ENCODE measurements at regions not wholly inside any gene's neighbourhood (a gene's known extent, or its start where the extent isn't known, plus 50 kb on each side); places are given as distances from the start of the nearest gene placed in this dataset.

DNA sequence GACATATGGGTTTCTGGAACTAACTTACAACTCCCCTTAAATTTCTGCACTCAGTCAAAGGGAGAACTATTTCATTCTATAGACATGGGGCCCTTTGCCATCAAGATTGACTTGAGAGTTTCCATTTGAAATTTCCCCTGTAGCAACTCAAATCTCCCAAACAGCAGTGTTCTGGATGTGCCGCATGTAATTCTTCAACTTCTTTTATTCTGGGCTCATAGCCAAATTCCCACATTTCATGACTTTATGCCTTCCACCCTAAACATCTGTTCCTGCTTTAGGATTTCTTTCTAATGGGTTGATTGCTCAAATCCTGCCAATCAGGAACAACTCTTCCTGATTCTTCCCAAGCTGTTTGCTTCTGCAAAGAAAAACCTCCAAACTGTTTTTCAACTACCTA, 336.0 kb downstream of the TBC1D4 start:
- no peak for TF ChIP-seq TAF1 (IDR thresholded peaks at IDR 0.05; ENCODE audit: low read depth)
- no peak for TF ChIP-seq TEAD4 (IDR thresholded peaks at IDR 0.05)
- TF ChIP-seq FOXM1 (IDR thresholded peaks at IDR 0.05; ENCODE audit: borderline replicate concordance, low read depth), result no peak
- no peak for TF ChIP-seq ZBTB7A (IDR thresholded peaks at IDR 0.05; ENCODE audit: low read depth)
- no peak for TF ChIP-seq RAD21 (IDR thresholded peaks at IDR 0.05; ENCODE audit: low read depth)
- no peak for TF ChIP-seq EP300 (IDR thresholded peaks at IDR 0.05; ENCODE audit: borderline replicate concordance)
- TF ChIP-seq CEBPB (IDR thresholded peaks at IDR 0.05), result no peak
- TF ChIP-seq NFIC (IDR thresholded peaks at IDR 0.05), result no peak
- no peak for TF ChIP-seq CREB1 (IDR thresholded peaks at IDR 0.05; ENCODE audit: low read depth)

Data from Ishikawa (cell line).